Stimulated activated naive CD8-positive, alpha-beta T cell treated with anti-CD3 and anti-CD28 coated beads, Interleukin-15, amount 100 ng/mL, for 72 hours (primary cell): ENCODE measurements at regions not wholly inside any gene's neighbourhood (a gene's known extent, or its start where the extent isn't known, plus 50 kb on each side); places are given as distances from the start of the nearest gene placed in this dataset.

ENCODE experiments used
- ATAC-seq: fragments of 150-1000 bp; cut with Tn5 transposase; 2 replicates; pipeline ENCODE4 v1.10.0; 2021; ENCODE audit warnings: mild to moderate bottlenecking, moderate library complexity
- DNase-seq, 2 donors: peaks; one replicate each; pipeline ENCODE4 v3.0.0; 2021 to 2022
- H3K27ac Mint-ChIP-seq, 2 donors: one replicate each; pipeline ENCODE4 v1.8.0; 2022; ENCODE audit warnings: mild to moderate bottlenecking in 2 of 2, mixed read lengths in 2 of 2, moderate library complexity in 2 of 2
- H3K27me3 Mint-ChIP-seq: one replicate; pipeline ENCODE4 v1.8.0; 2022; ENCODE audit warnings: mixed read lengths
- H3K4me1 Mint-ChIP-seq: one replicate; pipeline ENCODE4 v1.8.0; 2022; ENCODE audit warnings: mild to moderate bottlenecking, mixed read lengths
- H3K4me3 Mint-ChIP-seq, 2 donors: one replicate each; pipeline ENCODE4 v1.8.0; 2022; ENCODE audit warnings: mild to moderate bottlenecking in 2 of 2, mixed read lengths in 2 of 2, moderate library complexity in 1 of 2
- H3K9me3 Mint-ChIP-seq, 2 donors: one replicate each; pipeline ENCODE4 v1.8.0; 2022; ENCODE audit warnings: mixed read lengths in 2 of 2

GRCh38 chr10:61565819-61566560 is 96.7 kb upstream of the CABCOCO1 start:
- H3K4me3 Mint-ChIP-seq = no peak overlapping the region
- DNase-seq (no peak), ATAC-seq (no peak)
- H3K9me3 Mint-ChIP-seq = peaks cover 0 to 7% of the 10 kb centered on the region in 2 donors
- no peaks in the 10 kb centered on the region for H3K4me1 Mint-ChIP-seq
- H3K27ac Mint-ChIP-seq = no peak overlapping the region
- no peaks in the 10 kb centered on the region for H3K27me3 Mint-ChIP-seq

DNA sequence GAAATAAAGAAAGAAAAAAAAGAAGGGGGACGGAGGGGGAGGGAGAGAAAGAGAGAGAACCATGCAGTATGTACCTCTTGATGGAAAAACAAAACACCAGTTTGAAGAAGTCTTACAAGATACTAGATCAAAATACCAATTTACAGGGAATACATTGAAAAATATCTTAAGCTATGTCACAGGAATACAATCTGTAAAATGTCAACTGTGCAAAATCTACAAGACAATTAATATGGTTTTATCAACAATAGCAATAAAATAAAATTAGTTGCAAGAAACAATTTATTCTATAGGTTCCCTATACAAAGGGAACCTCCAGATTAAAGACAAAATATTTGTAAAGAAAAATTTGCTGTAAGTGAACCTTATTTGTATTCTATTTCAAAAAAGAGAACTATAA is 98.3 kb upstream of the CABCOCO1 start:
- H3K4me1 Mint-ChIP-seq = no peaks in the 10 kb centered on the region
- H3K9me3 Mint-ChIP-seq = no peaks in the 10 kb centered on the region
- H3K4me3 Mint-ChIP-seq = no peak overlapping the region
- no peak for DNase-seq
- no peak for ATAC-seq
- H3K27me3 Mint-ChIP-seq = no peaks in the 10 kb centered on the region
- no peak overlapping the region for H3K27ac Mint-ChIP-seq

DNA sequence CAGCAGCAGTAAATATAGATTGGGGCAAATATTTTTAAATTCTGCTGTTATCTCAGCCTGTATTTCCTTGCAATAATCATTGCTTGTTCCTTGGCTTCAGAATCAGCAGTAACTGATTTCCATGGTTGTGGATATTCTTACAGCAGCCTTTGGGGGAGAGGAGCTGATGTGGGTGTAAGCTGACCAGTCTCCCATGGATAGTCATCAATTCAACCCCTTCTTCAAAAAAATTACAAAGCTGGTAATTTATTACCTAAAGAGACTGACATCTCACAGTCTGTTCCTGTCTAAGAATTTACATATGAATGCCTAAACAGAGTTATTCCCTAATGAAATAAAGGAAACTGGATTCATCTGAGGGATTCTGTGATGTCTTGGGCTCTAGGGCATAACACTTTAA is 103.1 kb upstream of the CABCOCO1 start:
- no peak overlapping the region for H3K27ac Mint-ChIP-seq
- H3K27me3 Mint-ChIP-seq = no peaks in the 10 kb centered on the region
- ATAC-seq (no peak), DNase-seq (no peak)
- no peak overlapping the region for H3K4me3 Mint-ChIP-seq
- no peaks in the 10 kb centered on the region for H3K4me1 Mint-ChIP-seq
- peaks cover 0 to 4% of the 10 kb centered on the region in 2 donors for H3K9me3 Mint-ChIP-seq

- ATAC-seq (no peak), DNase-seq (no peak)
- Mint-ChIP-seq H3K4me1 (no peaks in the 10 kb centered on the region), H3K27ac (no peak overlapping the region), H3K9me3 (peaks cover 0 to 4% of the 10 kb centered on the region in 2 donors), H3K27me3 (no peaks in the 10 kb centered on the region), H3K4me3 (no peak overlapping the region)
Measured at GRCh38 chr10:61558188-61558587, 104.5 kb upstream of the CABCOCO1 start.

- H3K4me3 Mint-ChIP-seq = no peak overlapping the region
- H3K9me3 Mint-ChIP-seq = peaks cover 0 to 4% of the 10 kb centered on the region in 2 donors
- no peaks in the 10 kb centered on the region for H3K27me3 Mint-ChIP-seq
- H3K27ac Mint-ChIP-seq = no peak overlapping the region
- DNase-seq = no peak
- ATAC-seq = no peak
- H3K4me1 Mint-ChIP-seq = no peaks in the 10 kb centered on the region
Measured at GRCh38 chr10:61554925-61555324, 101.7 kb upstream of the TMEM26 start.

DNA sequence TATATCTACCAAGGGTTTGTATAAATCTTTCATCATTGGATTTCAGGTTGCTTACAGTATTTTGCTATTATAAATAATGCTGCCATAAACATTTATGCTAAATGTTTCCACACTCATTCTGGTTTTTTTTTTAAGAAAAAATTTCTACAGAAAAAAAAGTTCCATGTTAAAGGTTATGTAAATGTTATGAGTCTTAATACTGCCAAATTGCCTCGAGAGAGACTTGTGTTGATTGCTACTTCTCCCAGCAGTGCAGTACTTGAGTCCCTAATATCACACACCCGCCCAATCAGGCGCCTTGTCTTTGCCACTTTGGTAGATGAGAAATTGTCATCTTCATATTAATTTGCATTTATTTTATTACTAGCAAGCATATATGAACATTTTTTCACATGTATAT is 96.7 kb upstream of the TMEM26 start:
- peaks cover 0 to 3% of the 10 kb centered on the region in 2 donors for H3K9me3 Mint-ChIP-seq

DNA sequence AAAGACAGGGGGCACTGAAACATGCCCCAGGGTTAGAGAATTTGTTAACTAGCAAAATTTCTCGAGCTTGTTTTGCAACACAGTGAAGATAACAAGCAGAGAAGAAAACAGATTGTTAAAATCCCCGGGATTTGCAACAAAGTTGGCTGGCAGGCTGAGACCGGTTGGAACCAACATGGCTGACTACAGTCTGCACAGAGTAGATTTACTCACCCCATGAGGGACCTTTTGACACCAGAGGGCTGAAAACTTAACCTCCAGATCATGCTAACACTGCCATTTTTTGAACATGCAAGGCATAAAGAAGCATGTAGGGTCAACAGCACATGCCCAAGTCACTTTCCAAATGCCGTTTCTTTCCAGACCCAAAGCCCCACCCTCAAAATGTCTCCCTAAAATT is 95.2 kb upstream of the TMEM26 start:
- Mint-ChIP-seq H3K27ac (no peak overlapping the region), H3K27me3 (no peaks in the 10 kb centered on the region), H3K4me1 (no peaks in the 10 kb centered on the region), H3K4me3 (no peak overlapping the region), H3K9me3 (peaks cover 0 to 5% of the 10 kb centered on the region in 2 donors)
- ATAC-seq = no peak
- no peak for DNase-seq

More for the DNA sequence above, 96.7 kb upstream of the TMEM26 start:
- Mint-ChIP-seq H3K4me3 (no peak overlapping the region), H3K27ac (no peak overlapping the region), H3K27me3 (no peaks in the 10 kb centered on the region), H3K4me1 (no peaks in the 10 kb centered on the region)
- DNase-seq = no peak
- no peak for ATAC-seq

DNA sequence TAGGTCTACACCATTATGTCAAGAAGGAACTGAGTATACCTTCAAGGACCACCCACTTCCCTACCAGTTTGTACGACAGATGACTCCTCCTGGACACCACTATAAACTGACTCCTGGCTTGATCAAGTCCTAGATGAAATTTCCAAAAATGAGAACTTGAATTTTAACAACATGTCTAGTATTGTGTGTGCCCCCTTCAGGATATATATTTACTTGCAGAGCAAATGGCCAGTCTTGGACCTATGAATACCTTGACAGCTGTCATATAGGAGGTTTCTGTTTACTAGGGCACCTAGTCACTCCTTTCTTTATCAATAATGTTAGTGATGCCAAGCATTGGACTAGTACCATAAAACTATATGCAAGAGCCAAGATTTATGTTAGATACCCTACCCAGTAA is 94.1 kb upstream of the TMEM26 start:
- DNase-seq (no peak), ATAC-seq (no peak)
- no peaks in the 10 kb centered on the region for H3K4me1 Mint-ChIP-seq
- H3K27ac Mint-ChIP-seq = no peak overlapping the region
- peaks cover 0 to 5% of the 10 kb centered on the region in 2 donors for H3K9me3 Mint-ChIP-seq
- H3K27me3 Mint-ChIP-seq = no peaks in the 10 kb centered on the region
- no peak overlapping the region for H3K4me3 Mint-ChIP-seq

DNA sequence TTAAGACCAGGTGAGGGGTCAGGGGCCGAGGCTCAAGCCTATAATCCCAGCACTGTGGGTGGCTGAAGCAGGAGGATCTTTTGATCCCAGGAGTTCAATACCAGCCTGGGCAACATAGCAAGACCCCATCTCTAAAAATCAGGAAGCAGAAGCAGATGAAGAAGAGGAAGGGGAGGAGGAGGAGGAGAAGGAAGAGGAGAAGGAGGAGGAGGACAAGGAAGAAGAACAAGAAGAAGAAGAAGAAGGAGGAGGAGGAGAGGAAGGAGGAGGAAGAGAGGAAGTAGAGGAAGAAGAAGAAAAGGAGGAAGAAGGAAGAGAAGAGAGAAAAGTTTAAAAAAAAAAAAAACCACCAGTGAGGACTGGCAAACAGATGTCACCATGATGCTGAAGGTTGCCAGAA is 92.0 kb upstream of the TMEM26 start:
- H3K9me3 Mint-ChIP-seq = peaks cover 0 to 5% of the 10 kb centered on the region in 2 donors
- no peak overlapping the region for H3K27ac Mint-ChIP-seq
- no peaks in the 10 kb centered on the region for H3K4me1 Mint-ChIP-seq
- no peak overlapping the region for H3K4me3 Mint-ChIP-seq
- DNase-seq (no peak), ATAC-seq (no peak)
- H3K27me3 Mint-ChIP-seq = no peaks in the 10 kb centered on the region

GRCh38 chr10:61543831-61544230 is 90.7 kb upstream of the TMEM26 start:
- H3K27me3 Mint-ChIP-seq = no peaks in the 10 kb centered on the region
- H3K9me3 Mint-ChIP-seq = peaks cover 0 to 5% of the 10 kb centered on the region in 2 donors
- DNase-seq (no peak), ATAC-seq (no peak)
- H3K27ac Mint-ChIP-seq = no peak overlapping the region
- H3K4me1 Mint-ChIP-seq = no peaks in the 10 kb centered on the region
- no peak overlapping the region for H3K4me3 Mint-ChIP-seq

DNA sequence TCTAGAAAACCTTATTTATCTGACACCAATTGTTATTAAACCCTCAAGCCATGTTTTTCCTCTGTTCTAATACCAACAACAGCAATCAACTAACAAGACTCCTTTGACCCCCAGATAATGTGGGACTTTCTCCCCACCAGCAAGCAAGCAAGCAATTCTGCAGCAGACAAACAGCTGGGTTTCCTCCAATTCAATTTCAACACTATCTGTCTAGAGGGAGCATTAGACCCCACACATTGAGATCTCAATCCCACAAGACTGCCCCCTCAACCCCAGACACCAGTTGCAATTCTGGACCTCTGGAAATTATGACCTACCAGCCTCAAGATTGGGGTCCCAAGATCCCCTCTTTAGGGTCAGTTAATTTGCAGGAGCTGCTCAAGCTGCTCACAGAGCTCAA is 89.4 kb upstream of the TMEM26 start:
- ATAC-seq (no peak), DNase-seq (no peak)
- Mint-ChIP-seq H3K4me3 (no peak overlapping the region), H3K27me3 (no peaks in the 10 kb centered on the region), H3K27ac (no peak overlapping the region), H3K9me3 (peaks cover 0 to 5% of the 10 kb centered on the region in 2 donors), H3K4me1 (no peaks in the 10 kb centered on the region)

GRCh38 chr10:61541960-61542359 is 88.8 kb upstream of the TMEM26 start:
- DNase-seq = no peak
- H3K4me3 Mint-ChIP-seq = no peak overlapping the region
- no peaks in the 10 kb centered on the region for H3K4me1 Mint-ChIP-seq
- ATAC-seq = no peak
- no peaks in the 10 kb centered on the region for H3K27me3 Mint-ChIP-seq
- H3K9me3 Mint-ChIP-seq = peaks cover 0 to 5% of the 10 kb centered on the region in 2 donors
- H3K27ac Mint-ChIP-seq = peak overlapping the region in 1 of 2 donors; percentile 47

- DNase-seq = no peak
- Mint-ChIP-seq H3K27me3 (no peaks in the 10 kb centered on the region), H3K4me1 (no peaks in the 10 kb centered on the region), H3K9me3 (peaks cover 0 to 2% of the 10 kb centered on the region in 2 donors), H3K27ac (no peak overlapping the region), H3K4me3 (no peak overlapping the region)
- ATAC-seq = no peak
Measured at GRCh38 chr10:61539876-61540275, 86.7 kb upstream of the TMEM26 start.

- ATAC-seq = no peak
- Mint-ChIP-seq H3K4me3 (no peak overlapping the region), H3K27ac (no peak overlapping the region), H3K4me1 (no peaks in the 10 kb centered on the region), H3K9me3 (no peaks in the 10 kb centered on the region), H3K27me3 (no peaks in the 10 kb centered on the region)
- DNase-seq = no peak
Measured at GRCh38 chr10:61529208-61529607, 76.0 kb upstream of the TMEM26 start.

DNA sequence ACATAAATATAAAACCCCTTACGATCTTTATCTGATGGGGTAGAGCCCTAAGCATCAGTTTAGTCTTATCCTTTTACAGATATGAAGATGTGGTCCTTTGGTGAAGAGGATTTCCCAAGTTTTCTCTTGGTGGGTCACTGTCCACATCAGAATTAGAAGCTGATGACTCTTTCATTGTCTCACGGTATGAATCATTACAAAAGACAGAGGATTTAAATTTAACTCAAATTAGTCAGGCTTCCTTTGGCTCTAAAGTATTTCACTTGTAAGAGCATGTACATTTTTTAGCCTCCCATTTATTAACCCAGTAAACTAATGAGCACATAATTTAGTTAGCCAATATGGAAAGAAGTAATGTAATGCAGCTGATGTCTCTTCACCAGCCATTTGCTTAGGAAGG is 49.9 kb upstream of the TMEM26 start:
- no peaks in the 10 kb centered on the region for H3K4me1 Mint-ChIP-seq
- ATAC-seq = no peak
- H3K4me3 Mint-ChIP-seq = no peak overlapping the region
- H3K27me3 Mint-ChIP-seq = no peaks in the 10 kb centered on the region
- no peak overlapping the region for H3K27ac Mint-ChIP-seq
- no peak for DNase-seq
- no peaks in the 10 kb centered on the region for H3K9me3 Mint-ChIP-seq
